GM12873 (cell line): ENCODE measurements at regions not wholly inside any gene's neighbourhood (a gene's known extent, or its start where the extent isn't known, plus 50 kb on each side); places are given as distances from the start of the nearest gene placed in this dataset.

Experiments
- TF ChIP-seq, protein P1 (sequence below): IDR thresholded peaks from 2 replicates; pipeline ENCODE4 v1.5.1; 2012; ENCODE audit warnings: low read depth, mild to moderate bottlenecking, moderate library complexity, low read length, control low read depth; ENCODE audit not compliant: insufficient read depth; ENCODE audit errors: missing control alignments

GRCh38 chr16:86844695-86845094, 266.3 kb downstream of the FOXL1 start:
- TF ChIP-seq, protein P1, sequence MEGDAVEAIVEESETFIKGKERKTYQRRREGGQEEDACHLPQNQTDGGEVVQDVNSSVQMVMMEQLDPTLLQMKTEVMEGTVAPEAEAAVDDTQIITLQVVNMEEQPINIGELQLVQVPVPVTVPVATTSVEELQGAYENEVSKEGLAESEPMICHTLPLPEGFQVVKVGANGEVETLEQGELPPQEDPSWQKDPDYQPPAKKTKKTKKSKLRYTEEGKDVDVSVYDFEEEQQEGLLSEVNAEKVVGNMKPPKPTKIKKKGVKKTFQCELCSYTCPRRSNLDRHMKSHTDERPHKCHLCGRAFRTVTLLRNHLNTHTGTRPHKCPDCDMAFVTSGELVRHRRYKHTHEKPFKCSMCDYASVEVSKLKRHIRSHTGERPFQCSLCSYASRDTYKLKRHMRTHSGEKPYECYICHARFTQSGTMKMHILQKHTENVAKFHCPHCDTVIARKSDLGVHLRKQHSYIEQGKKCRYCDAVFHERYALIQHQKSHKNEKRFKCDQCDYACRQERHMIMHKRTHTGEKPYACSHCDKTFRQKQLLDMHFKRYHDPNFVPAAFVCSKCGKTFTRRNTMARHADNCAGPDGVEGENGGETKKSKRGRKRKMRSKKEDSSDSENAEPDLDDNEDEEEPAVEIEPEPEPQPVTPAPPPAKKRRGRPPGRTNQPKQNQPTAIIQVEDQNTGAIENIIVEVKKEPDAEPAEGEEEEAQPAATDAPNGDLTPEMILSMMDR: no peak

DNA sequence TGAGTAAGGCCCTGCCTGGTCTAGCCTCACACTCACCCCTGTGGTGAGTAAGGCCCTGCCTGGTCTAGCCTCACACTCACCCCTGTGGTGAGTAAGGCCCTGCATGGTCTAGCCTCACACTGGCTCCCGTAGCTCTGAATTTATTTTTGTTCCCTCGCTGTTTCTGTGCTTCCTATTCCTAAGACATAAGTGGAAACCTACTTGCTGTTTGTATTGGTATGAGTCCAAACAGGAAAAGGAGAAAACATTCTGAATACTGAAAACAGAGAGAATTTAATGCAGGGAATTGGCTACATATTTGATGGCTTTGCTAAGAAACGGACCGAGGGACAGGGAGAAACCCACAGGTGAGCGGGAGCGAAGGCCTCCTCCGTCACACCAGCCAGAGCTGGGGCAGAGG, 267.8 kb downstream of the FOXL1 start:
- TF ChIP-seq, protein P1: no peak

DNA sequence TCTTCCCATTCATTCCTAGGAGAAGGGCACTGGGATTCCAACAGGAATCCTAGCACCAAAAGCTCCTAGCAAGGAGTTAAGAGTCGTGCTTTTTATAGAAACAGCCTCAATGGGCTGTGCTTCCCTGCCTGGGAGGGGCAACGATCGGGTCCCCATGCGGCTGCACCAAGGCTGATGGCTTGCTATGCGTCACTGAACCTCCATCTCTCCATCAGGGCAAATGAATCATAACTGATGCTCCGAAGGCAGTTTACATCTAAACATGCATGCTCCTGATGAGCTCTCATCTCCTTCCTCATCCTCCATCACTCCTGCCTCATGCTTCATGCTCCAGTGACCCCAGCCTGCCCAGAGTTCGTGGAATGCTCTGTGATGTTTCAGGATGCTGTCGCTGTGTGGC, 270.5 kb downstream of the FOXL1 start:
- TF ChIP-seq, protein P1: no peak

DNA sequence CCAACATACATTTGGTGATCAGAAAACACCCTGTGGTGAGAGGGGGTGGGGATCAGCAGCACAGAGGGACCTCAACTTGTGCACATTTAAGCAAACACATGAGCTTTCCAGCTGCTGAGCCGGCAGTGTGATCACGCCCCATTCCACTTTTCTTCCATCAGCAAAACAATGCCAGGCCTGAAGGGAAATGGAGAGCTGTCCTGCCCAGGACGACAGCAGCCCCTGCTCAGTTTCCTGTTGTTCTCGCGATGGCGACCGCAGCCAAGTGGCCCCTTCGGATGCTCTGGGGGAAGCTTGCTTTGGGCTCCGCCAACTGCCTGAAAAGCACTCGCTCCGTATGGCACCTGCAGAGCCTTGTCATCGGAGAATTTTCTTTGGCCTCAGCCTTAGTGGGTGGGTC, 272.3 kb downstream of the FOXL1 start:
- TF ChIP-seq, protein P1: no peak

GRCh38 chr16:86852135-86852534, 273.8 kb downstream of the FOXL1 start:
- TF ChIP-seq, protein P1: no peak

DNA sequence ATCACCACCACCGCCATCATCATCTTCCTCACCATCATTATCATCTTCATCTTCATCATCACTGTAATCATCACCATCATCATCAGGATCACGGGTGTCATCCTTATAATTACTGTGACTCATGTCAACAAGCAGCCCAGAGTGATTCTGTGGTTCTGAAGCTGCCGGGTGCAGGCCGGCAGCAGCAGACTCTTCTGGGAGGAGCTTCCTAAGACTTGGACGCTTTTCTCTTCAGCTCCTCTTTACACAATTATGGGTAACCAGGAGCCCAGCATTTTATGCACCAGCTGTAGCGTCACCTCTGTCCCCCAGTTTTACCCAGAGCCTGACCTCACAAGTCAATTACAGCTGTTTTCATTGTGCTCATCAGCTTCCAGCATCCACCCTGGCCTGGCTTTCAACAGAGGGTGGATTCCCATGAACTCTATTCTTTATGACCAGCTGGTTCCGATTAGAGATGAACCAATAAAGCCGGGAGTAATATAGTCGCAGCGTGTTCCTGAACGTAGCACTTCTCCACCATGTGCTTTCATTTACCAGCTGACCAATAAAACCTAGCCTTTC, 275.8 kb downstream of the FOXL1 start:
- TF ChIP-seq, protein P1: no peak

- TF ChIP-seq, protein P1: no peak
Measured at GRCh38 chr16:86854626-86855294, 276.4 kb downstream of the FOXL1 start.
